Stomach (tissue), 4 donors: ENCODE measurements at regions not wholly inside any gene's neighbourhood (a gene's known extent, or its start where the extent isn't known, plus 50 kb on each side); places are given as distances from the start of the nearest gene placed in this dataset.

Experiments used
- POLR2A ChIP-seq, 4 donors: fragments of 450-650 bp; IDR thresholded peaks; one replicate each; pipeline ENCODE4 v1.6.1; 2016; ENCODE audit warnings: antibody characterized with exemption in 4 of 4, control low read depth in 2 of 4, mild to moderate bottlenecking in 1 of 4, moderate library complexity in 1 of 4
- POLR2AphosphoS5 ChIP-seq, 3 donors: sonication (generic); formaldehyde crosslinking; IDR thresholded peaks; one replicate each; pipeline ENCODE4 v1.6.1; 2016; ENCODE audit warnings: antibody characterized with exemption in 3 of 3
- TF ChIP-seq, protein P1 (sequence below), 7 experiments: fragments of 450-650 bp in 4 of 7; fragments of 200-600 bp in 3 of 7; sonication (generic) in 3 of 7; IDR thresholded peaks; one replicate each; pipeline ENCODE4 v1.5.1; 2016 to 2019; ENCODE audit warnings: antibody characterized with exemption in 7 of 7, control low read depth in 2 of 7, mild to moderate bottlenecking in 1 of 7

DNA sequence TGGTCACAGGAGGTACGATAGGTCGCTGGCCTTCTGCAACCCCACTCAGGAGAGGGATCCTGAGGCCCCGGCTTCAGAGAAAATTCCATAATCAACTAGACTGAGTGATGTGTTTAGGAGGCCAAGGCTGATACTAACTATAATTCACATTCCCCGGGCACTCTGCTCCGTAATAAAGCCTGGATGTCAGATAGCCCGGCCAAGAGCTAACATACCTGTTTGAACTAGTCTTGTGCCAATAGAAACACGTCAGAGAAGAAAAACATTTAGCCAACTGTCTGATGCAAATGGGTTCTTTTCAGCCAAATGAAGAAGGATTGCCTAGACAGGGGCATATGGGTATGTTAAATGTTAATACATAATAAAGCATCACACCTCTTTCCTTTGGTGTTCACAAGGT is 204.2 kb downstream of the TSHZ3 start:
- TF ChIP-seq, protein P1, sequence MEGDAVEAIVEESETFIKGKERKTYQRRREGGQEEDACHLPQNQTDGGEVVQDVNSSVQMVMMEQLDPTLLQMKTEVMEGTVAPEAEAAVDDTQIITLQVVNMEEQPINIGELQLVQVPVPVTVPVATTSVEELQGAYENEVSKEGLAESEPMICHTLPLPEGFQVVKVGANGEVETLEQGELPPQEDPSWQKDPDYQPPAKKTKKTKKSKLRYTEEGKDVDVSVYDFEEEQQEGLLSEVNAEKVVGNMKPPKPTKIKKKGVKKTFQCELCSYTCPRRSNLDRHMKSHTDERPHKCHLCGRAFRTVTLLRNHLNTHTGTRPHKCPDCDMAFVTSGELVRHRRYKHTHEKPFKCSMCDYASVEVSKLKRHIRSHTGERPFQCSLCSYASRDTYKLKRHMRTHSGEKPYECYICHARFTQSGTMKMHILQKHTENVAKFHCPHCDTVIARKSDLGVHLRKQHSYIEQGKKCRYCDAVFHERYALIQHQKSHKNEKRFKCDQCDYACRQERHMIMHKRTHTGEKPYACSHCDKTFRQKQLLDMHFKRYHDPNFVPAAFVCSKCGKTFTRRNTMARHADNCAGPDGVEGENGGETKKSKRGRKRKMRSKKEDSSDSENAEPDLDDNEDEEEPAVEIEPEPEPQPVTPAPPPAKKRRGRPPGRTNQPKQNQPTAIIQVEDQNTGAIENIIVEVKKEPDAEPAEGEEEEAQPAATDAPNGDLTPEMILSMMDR (IDR thresholded peaks at IDR 0.05): no peak
- TF ChIP-seq POLR2AphosphoS5 (IDR thresholded peaks at IDR 0.05) (no peak), POLR2A (IDR thresholded peaks at IDR 0.05) (no peak)
